ENCODE measurements at regions not wholly inside any gene's neighbourhood (a gene's known extent, or its start where the extent isn't known, plus 50 kb on each side); places are given as distances from the start of the nearest gene placed in this dataset.

DNA sequence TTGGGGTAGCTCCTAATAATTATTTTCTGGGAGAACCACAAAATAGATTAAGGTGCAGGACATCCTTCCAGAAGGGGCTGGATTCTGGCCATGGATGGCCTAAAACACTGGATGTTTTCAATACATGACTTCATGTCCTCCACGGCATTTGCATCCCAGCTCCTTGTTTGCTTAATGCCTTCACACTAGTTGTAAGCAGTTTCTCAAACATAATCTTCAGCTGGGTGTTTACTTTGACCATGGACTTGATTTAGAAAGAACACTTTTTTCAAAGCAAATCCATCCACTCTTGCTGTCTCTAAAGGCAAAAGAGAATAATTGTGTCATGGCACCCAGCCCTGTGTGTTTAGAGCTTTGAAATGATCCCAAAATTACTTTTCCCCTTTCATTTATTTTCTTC, 82.5 kb upstream of the GSX1 start:
- Histone ChIP-seq H3K4me1 (ENCODE audit: insufficient read depth, low read length, poor library complexity, severe bottlenecking) (peaks cover 2% of the 10 kb centered on the region), H3K4me2 (ENCODE audit: low read depth, low read length, poor library complexity, severe bottlenecking) (no peak overlapping the region), H3K9ac (ENCODE audit: low read depth, low read length, poor library complexity, severe bottlenecking) (no peak overlapping the region), H3K27me3 (ENCODE audit: insufficient read depth, low read length, poor library complexity, severe bottlenecking) (no peaks in the 10 kb centered on the region), H4K20me1 (ENCODE audit: insufficient read depth, low read length, poor library complexity, severe bottlenecking) (no peaks in the 10 kb centered on the region), H3K36me3 (ENCODE audit: insufficient read depth, low read length) (no peaks in the 10 kb centered on the region), H3F3A (ENCODE audit: low read depth) (no peaks in the 10 kb centered on the region), H3K79me2 (ENCODE audit: insufficient read depth, low read length) (no peaks in the 10 kb centered on the region), H2AFZ (ENCODE audit: low read length) (no peak overlapping the region), H3K9me3 (ENCODE audit: insufficient read depth, low read depth, low read length) (no peaks in the 10 kb centered on the region), H3K9me2 (replicated peaks; ENCODE audit: low read depth, low read length) (no peaks in the 10 kb centered on the region), H3K4me3 (ENCODE audit: low read length, poor library complexity, severe bottlenecking) (no peak overlapping the region)
- TF ChIP-seq, protein P1, sequence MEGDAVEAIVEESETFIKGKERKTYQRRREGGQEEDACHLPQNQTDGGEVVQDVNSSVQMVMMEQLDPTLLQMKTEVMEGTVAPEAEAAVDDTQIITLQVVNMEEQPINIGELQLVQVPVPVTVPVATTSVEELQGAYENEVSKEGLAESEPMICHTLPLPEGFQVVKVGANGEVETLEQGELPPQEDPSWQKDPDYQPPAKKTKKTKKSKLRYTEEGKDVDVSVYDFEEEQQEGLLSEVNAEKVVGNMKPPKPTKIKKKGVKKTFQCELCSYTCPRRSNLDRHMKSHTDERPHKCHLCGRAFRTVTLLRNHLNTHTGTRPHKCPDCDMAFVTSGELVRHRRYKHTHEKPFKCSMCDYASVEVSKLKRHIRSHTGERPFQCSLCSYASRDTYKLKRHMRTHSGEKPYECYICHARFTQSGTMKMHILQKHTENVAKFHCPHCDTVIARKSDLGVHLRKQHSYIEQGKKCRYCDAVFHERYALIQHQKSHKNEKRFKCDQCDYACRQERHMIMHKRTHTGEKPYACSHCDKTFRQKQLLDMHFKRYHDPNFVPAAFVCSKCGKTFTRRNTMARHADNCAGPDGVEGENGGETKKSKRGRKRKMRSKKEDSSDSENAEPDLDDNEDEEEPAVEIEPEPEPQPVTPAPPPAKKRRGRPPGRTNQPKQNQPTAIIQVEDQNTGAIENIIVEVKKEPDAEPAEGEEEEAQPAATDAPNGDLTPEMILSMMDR (conservative IDR thresholded peaks at IDR 0.05; ENCODE audit: low read length): no peak
- no peak for TF ChIP-seq EZH2phosphoT487 (IDR thresholded peaks at IDR 0.05; ENCODE audit: borderline replicate concordance)

DNA sequence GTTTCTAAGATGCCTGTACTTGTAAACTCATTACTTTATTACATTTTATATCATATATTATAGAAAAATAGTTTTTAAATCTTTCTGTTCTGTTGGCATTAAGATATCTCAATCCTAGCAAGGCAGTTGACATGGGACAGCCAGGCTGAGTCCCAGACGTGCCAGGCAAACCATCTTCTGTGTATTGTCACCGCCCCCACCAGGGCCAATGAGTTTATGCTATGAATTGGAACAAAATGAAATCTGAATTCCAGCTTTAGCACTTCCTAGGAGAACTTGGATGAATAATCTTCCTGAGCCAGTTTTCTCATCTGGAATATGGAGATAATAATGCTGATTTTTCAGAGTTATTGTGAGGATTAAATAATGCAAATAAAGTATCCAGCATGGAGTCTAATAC, 79.9 kb upstream of the GSX1 start:
- Histone ChIP-seq H3K9ac (ENCODE audit: low read depth, low read length, poor library complexity, severe bottlenecking) (no peak overlapping the region), H3F3A (ENCODE audit: low read depth) (no peaks in the 10 kb centered on the region), H2AFZ (ENCODE audit: low read length) (no peak overlapping the region), H3K27me3 (ENCODE audit: insufficient read depth, low read length, poor library complexity, severe bottlenecking) (no peaks in the 10 kb centered on the region), H3K9me2 (replicated peaks; ENCODE audit: low read depth, low read length) (no peaks in the 10 kb centered on the region), H4K20me1 (ENCODE audit: insufficient read depth, low read length, poor library complexity, severe bottlenecking) (no peaks in the 10 kb centered on the region), H3K4me1 (ENCODE audit: insufficient read depth, low read length, poor library complexity, severe bottlenecking) (peaks cover 2% of the 10 kb centered on the region), H3K9me3 (ENCODE audit: insufficient read depth, low read depth, low read length) (no peaks in the 10 kb centered on the region), H3K4me3 (ENCODE audit: low read length, poor library complexity, severe bottlenecking) (no peak overlapping the region), H3K79me2 (ENCODE audit: insufficient read depth, low read length) (no peaks in the 10 kb centered on the region), H3K36me3 (ENCODE audit: insufficient read depth, low read length) (no peaks in the 10 kb centered on the region), H3K4me2 (ENCODE audit: low read depth, low read length, poor library complexity, severe bottlenecking) (no peak overlapping the region)
- no peak for TF ChIP-seq EZH2phosphoT487 (IDR thresholded peaks at IDR 0.05; ENCODE audit: borderline replicate concordance)
- TF ChIP-seq, protein P1 (conservative IDR thresholded peaks at IDR 0.05; ENCODE audit: low read length): peak; percentile 52

DNA sequence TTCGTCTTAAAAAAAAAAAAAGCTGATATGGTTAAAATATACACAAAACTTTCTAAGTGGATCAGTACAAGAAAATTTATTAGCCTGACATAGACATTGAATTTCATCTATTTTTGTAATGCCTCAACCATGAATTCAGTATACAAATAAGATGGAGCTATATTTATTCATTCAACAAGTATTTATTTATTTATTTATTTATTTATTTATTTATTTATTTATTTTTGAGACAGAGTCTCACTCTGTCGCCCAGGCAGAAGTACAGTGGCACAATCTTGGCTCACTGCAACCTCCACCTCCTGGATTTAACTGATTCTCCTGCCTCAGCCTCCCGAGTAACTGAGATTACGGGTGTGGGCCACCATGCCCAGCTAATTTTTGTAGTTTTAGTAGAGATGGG, 78.5 kb upstream of the GSX1 start:
- TF ChIP-seq, protein P1 (conservative IDR thresholded peaks at IDR 0.05; ENCODE audit: low read length): no peak
- TF ChIP-seq EZH2phosphoT487 (IDR thresholded peaks at IDR 0.05; ENCODE audit: borderline replicate concordance): no peak

More for the DNA sequence above, 78.5 kb upstream of the GSX1 start:
- H3K9me2 ChIP-seq (replicated peaks; ENCODE audit: low read depth, low read length): no peaks in the 10 kb centered on the region
- no peak overlapping the region for H3K4me3 ChIP-seq (ENCODE audit: low read length, poor library complexity, severe bottlenecking)
- no peak overlapping the region for H2AFZ ChIP-seq (ENCODE audit: low read length)
- no peaks in the 10 kb centered on the region for H3F3A ChIP-seq (ENCODE audit: low read depth)
- H3K4me1 ChIP-seq (ENCODE audit: insufficient read depth, low read length, poor library complexity, severe bottlenecking): peaks cover 2% of the 10 kb centered on the region
- no peaks in the 10 kb centered on the region for H4K20me1 ChIP-seq (ENCODE audit: insufficient read depth, low read length, poor library complexity, severe bottlenecking)
- H3K79me2 ChIP-seq (ENCODE audit: insufficient read depth, low read length): no peaks in the 10 kb centered on the region
- H3K27me3 ChIP-seq (ENCODE audit: insufficient read depth, low read length, poor library complexity, severe bottlenecking): no peaks in the 10 kb centered on the region
- no peaks in the 10 kb centered on the region for H3K36me3 ChIP-seq (ENCODE audit: insufficient read depth, low read length)
- H3K9me3 ChIP-seq (ENCODE audit: insufficient read depth, low read depth, low read length): no peaks in the 10 kb centered on the region
- no peak overlapping the region for H3K9ac ChIP-seq (ENCODE audit: low read depth, low read length, poor library complexity, severe bottlenecking)
- H3K4me2 ChIP-seq (ENCODE audit: low read depth, low read length, poor library complexity, severe bottlenecking): no peak overlapping the region
